OCI-M1 (cell line): ENCODE measurements at regions not wholly inside any gene's neighbourhood (a gene's known extent, or its start where the extent isn't known, plus 50 kb on each side); places are given as distances from the start of the nearest gene placed in this dataset.
A peak's percentile ranks its signal among the peaks of the same experiment; 100 is the strongest.

Experiments
- DNase-seq: peaks from one replicate; lab custom pipeline; 2025; lab: John Stamatoyannopoulos, UW

DNA sequence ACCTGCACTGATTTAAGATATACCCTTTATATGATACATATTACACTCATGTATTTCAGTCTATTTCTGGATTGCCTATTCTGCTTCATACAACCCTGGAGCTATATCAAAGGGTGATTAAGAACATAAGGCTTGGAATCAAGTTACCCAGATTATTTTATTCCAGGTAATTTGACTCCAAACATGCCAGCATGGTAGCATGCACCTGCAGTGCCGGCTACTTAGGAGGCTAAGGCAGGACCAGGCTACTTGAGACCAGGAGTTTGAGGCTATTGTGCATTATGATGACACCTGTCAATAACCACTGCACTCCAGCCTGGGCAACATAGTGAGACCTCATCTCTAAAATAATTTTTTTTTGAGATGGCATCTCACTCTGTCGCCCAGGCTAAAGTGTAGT is 50.4 kb upstream of the NEO1 start:
- DNase-seq, result no peak

DNA sequence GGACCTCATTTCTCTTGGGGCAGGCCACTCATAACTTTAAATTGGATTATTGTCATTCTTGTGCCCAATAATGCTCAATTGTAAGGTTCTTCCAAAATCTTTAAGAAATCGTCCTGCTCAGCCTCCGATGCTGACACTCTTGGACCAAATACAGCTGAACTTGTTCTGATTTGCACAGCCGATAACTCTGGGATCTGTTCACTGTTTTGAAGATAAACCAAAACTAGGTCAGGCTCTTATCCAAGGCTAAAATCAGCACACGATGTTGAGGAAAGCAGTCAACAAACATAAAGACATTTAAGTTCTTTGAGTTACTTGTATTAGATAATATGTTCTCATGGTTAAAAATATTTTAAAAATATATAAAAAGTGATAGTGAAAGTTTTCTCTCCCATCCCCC is 52.0 kb upstream of the NEO1 start:
- DNase-seq, result peak; percentile 12

DNA sequence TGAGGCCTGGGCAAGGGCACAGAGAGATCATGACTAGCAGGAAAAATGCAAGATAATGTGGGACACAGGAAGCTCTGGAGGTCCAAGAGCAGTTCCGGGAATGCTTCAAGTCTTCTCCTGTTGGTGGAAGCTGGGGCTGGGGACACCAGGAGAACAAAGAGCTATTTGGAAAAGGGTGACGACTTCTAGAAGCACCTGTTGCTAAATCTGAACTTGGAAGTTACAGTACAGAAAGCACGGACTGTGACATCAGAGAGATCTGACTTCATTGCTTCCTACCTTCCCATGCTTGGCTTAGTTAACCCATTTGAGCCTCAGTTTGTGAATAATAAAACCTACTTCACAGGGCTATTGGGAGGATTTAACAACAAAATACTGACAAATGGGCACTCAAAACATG is 52.7 kb upstream of the NEO1 start:
- DNase-seq, result no peak

DNA sequence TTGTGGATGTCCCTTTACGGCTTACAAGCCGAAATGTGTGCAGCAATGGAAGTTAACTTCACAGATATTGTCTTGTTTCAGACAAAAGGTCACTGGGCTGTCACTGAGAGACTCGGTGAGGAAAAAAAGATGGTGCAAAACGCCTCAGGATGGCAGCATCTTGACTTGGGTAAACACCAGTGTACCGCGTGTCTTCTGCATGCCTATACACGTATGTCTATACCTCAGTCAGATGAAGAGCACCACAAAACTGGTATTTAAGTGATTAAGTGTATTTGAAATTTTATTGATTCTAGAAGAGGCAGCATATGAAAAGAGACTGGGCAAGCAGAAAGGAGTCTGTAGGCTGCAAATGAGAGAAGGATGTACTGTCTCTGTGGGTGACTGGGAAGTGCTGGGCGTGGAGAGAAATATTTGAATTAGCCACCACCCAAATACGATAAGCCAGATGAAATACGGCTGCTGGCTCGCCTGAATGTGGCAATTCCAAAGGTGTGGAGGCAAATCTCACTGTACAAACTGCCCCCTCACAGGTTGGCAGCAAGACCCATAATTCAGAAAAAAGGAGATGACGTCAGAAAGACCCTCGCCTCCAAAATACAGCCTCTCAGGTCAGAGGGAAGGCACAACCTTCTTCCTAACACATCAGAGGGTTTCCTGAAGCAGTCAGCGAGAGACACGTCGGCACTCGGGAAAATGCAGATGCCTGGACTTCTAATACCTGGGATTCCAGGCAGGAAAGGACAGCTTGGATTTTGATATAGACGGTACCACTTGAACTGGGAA is 53.4 kb upstream of the NEO1 start:
- no peak for DNase-seq

DNA sequence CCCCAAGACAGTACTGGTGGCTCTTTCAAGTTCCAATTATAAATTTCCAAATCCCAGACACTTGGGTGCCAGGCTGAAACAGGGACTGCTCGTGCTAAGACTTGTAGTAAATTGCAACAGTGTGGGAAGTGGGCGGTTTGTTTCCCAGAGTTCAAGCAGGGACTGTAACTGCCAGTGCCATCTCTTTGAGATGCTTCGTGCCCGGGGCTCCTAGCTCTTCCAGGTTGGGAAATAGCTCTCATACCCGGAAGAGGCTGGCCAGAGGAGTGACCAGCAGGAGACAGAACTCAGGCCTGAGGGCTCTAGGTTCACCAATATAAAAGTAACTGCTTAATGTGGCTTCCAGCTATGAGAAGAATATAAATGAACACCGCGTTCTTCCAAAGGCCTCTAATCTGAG is 54.0 kb upstream of the NEO1 start:
- DNase-seq, result no peak

DNA sequence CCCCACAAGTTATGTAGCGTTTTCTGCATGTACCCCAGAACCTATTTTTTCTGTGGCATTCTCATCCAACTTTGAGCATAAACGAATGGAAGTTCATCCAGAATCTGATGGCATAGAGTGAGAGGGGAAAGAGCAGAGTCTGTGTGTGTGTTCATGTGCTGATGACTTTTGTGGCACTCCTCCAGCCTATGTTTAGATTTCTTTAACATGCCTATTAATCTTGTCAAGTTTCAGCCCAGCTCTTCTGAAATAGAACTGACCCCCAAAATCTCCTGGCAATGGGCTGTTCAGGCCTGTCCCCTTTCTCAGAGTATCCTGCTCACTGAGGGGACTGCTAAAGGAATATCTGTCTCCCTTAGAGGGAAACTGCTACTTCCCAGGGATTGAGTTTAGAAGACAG is 56.4 kb upstream of the NEO1 start:
- DNase-seq, result no peak

DNA sequence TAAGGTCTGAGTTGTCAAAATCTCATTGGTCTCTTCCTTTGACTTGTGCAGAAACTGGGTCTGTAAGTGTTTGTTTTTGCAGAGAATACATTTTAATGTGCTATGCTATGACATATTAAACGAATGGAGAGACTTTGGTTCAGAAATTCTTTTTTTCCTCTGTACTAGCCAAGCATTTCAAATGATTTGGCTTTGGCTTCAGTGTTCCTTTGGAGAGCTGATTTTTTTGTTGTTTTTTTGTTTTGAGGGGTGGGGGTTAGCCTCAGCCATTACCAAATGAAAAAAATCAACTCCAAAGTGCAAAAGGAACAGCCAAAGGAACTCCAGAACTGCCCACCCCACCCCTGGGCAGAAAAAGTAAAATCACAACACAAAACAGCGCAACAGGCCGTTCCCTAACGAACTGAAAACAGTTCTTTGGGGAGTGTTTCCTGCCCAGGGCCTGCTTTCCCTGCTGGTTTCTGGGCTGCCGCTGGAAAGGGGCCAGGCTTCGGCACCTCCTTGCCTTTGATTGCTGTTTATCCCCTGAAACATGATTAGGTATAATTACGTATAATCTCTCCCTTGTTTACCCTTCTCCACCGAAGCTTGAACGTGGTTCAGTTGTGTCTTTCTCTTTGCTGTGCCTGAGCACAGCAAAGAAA is 57.6 kb upstream of the NEO1 start:
- no peak for DNase-seq

DNA sequence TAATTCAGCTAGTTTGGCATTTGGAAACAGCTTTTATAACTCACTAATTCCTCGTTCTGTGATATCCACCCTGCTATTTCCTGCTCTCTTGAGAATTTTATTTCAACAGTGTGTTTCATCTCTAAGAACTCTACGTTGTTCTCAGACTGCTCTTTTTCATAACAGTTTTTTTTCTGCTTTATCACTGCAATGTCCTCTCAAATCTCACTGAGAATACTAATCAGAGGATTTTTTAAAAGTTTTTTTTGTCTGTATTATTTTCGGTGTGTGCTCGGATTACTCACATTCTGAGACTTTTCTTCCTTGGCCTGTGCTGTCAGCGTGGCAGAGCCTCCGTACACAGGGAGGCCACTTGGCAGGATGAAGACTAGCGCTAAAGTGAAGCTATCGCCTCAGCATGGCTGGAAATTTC is 59.4 kb upstream of the NEO1 start:
- no peak for DNase-seq

DNA sequence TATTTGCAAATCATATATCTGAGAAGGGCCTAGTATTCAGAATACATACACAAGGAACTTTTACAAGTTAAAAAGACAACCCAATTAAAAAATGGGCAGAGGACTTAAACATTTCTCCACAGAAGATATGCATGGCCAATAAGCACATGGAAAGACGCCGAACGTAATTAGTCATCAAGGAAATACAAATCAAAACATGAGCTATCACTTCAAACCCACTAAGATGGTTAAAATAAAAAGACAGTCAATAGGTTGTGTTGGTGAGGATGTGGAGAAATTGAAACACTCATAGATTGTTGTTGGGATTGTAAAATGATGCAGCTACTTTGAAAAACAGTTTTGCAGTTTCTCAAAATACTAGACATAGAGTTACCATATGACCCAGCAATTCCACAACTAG is 61.2 kb upstream of the NEO1 start:
- DNase-seq, result no peak

DNA sequence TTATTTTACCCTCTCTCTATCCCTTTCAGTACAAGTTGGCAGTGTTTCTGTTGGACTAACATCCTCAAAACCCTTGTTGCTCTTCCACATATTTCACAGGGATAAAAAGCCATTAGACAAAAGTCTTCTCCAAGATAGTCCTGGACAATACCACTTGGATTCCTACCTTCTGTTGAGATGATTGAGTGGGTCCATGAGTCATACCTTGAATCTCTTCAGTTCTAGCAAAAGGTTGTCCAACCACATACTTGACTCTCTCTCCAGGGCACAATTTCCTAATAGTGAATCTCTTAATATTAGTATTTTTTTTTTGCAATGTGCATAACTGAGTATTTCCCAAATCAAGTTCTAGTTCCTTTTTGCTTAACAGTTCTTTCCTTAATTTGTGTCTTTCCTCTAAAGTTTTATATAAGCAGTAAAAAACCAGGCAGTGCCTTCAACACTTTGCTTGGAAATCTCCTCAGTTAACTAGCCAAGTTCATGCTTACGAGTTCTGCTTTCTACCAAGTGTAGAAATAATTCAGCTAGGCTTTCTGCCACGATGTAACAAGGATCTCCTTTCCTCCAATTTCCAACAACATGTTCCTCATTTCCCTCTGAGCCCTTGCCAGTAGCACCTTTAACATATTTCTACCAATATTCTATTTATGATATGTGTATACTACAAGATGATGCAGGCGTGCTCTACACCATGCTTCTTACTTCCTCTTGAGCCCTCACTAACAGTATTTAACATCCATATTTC is 68.3 kb upstream of the NEO1 start:
- no peak for DNase-seq

DNA sequence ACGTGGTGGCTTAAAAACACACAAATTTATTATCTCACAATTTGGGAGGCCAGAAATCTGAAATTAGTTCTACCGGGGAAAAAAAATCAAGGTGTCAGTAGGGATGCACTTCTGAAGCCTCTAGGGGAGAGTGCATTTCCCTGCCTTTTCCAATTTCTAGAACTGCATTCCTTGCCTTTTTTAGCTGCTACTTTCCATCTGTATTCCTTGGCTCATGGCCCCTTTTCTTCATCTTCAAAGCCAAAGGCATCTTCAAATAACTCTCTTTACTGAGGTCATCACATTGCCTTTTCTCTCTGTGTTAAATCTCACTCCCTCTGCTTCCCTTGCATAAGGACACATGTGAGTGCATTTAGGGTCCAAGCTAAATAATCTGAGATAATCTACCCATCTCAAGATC is 69.5 kb upstream of the NEO1 start:
- no peak for DNase-seq

DNA sequence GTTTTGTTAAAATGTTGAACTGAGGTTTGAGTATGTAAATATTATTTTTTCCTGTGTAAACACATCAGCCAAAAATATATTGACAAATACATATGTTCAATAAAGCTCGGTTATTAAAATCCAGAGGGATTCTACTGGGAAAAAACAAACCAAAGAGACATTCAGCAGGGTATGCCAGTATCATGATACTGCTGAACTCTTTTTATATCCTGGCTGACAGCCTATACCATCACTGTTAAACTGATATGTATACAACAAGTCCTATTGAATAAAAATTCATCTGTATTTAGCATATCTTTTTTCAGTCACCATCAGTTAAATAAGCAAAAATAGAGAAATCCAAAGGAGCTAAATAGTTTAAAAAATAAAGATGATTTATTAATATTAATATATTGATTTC is 71.6 kb upstream of the NEO1 start:
- no peak for DNase-seq

DNA sequence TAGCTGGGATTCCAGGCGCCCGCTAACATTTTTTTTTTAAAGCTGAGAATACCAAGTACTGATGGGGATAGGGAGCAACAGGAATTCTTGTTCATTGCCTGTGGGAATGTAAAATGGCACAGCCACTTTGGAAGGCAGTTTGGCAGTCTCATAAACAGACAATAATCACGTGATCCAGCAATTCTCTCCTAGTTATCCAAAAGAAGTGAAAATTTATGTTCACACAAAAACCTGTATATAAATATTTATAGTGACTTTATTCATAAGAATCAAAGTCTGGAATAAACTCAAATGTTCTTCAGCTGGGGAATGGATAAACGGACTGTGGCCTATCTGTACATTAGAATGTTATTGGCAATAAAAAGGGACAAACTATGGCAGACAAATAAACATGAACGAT is 72.5 kb upstream of the NEO1 start:
- DNase-seq, result no peak

DNA sequence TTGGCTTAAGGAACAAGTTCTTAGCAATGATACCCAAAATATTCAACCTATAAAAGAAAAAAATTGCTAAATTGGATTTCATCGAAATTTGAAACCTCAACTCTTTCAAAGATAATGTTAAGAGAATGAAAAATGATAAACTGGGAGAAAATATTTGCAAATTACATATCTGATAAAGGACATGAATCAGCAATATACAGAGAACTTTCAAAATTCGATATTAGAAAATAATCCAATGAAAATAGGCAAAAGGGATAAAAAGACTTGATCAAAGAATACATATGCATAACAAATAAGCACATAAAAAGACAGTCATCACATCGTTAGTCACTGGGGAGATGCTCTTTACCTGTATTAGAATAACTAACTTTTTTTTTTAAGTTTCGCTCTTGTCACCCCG is 73.0 kb upstream of the NEO1 start:
- no peak for DNase-seq

DNA sequence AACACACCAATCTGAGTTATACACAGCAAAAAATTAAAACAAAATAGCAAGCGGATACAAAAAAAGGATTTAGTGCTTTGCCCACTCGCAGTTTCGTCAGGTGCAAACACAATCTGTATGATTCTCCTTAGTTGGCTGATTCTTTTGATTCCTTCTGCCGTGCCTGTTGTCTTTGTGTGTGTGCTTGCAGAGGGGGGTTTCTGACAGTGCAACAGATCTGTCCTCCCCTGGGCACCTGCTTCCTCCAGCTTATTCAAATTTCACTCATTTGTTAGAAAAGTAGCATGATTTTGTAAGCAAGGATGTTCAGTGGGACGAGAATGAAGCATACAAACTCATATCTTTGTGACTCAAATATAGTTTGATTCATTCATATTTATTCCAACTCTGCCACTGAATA is 74.0 kb upstream of the NEO1 start:
- DNase-seq, result no peak

DNA sequence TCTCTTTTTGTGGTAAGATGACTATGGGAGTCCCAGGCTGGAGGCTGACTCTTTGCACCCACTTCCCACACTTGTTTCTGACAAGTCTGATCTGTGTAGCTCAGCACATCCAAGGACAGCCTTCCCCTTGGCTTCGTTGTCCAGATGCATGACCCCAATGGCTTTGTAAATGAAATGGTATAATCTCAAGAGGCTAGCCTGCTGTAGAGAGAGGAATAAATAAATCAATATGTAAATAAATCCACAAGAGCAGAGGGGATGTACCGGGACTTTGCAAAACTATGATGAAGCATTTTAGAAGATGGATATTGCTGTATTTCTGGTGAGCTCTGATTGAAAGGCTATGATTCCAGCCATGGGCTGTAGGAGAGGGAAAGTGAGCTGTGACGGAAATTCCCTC is 79.9 kb upstream of the NEO1 start:
- no peak for DNase-seq

DNA sequence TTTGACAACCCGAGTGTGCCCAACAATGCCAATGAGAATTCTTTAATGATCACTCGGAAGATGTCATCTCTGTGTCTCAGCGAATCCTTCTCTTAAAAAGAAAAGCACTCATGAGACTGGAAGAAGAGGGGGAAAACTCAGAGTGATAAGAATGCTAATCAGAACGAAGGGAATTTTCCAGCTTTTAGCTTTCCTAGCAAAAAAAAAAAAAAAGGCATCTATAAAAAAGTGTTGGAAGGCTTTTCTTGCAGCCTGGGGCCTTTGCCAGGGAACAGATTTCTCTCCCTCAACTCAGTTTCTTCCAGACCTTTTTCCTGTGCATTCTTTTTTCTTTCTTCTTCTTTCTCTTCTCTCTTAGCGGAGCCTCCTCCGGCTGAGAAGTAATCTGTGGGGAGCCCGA is 80.5 kb upstream of the NEO1 start:
- DNase-seq, result no peak

DNA sequence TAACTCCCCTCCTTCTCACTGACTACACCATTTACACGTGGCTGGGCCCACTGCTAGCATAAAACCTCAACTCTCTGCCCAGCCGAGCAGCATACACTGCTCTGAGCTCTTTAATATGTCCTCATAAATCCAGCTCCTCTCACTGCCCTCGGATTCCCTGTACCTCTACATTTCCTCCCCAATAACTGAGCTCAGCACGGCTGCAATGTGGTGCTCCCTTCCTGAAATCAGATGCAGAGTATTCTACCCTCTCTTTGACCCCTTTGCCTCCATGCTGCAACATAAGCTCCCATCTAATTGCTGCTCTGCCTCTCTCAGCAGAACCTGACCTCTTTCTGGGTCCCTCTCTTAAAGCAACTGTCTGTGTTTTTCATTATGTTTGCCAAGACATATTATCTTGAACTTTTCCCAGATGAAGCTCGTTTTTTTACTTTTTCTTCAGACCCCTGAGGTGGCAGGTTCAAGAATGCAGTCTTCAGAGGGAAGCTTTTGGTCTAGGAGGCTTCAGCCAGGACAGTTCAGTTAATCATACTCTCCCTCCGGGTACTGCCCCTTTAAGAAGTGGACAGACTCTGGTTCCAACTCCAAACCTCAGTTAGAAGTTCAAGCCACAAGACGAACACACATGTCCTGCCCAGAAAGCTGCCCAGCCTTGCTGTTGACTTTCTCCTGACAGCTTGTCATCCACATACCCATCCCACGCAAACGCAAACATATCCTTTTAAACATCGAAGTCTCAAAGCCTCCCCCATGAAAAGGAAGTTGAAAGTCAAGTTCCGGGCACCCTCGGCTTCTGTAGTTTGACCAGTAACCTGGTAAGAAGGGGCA is 81.1 kb upstream of the NEO1 start:
- peak; percentile 13 for DNase-seq

DNA sequence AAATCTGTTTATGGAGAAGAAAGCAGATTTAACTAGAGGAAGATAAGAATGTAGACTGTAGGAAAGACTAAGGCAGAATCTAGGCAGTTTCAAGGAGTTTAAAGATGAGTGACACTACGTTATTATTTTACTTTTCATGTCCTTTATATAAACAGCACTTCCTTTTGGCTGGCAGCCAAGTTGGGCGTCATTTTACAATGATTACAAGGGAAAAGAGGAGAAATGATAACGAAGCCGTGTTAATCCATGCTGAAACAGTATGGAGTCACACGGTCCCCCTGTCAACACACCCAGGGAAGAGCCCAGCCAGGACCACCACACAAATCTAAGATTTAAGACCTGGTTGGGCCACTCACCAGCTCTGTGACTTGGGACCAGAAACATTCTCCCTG is 83.7 kb upstream of the NEO1 start:
- peak; percentile 69 for DNase-seq

DNA sequence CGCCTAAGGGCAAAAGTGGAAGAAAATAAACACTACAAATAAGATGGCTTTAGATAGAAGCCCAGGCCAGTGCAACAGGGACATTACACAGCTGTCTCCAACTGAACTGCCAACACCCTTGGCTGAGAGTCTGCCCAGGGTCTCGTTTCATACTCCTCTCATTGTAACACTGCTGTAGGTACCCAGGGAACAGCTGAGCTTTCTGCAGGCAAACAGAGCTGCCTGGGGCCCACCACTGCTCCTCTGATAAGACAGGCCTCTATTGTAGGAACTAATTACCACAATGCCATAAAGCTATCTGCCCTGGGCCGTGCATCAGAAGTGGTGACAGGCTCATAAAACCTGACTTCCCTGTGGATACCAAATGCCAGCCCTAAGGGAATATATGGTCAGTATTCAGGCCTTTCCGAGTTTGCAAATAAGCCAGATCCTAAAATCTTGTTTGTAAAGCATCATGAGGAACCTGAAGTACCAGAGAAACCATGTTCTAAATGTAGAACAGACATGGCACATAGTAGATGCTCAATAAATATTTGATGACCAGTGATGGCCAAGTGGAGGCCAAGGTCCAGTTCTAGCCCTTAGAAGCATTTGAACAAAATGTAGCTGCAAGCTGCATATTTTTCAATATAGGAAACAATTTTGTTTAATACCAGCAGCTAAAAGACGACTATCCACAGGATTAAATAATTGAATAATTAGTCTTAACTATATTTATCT is 84.3 kb upstream of the NEO1 start:
- peak; percentile 32 for DNase-seq

DNA sequence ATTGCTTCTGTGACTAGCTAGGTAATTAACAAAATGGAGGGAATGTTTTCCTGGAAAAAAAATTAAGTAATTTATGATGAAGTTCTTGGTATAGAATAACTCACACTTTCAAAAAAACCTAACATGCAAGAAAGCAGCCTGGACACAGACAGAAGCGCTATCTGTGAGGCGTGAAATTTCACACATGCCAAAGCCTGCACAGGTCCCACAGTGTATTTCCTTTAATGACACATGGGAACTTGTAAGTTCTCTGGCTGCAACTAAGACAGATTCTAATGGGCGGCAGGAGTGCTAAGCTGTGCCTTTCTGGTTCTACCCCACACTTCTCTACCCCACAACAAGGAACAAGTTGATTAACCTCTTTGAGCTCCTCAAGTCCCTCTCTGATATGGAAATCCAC is 84.9 kb upstream of the NEO1 start:
- peak; percentile 32 for DNase-seq

DNA sequence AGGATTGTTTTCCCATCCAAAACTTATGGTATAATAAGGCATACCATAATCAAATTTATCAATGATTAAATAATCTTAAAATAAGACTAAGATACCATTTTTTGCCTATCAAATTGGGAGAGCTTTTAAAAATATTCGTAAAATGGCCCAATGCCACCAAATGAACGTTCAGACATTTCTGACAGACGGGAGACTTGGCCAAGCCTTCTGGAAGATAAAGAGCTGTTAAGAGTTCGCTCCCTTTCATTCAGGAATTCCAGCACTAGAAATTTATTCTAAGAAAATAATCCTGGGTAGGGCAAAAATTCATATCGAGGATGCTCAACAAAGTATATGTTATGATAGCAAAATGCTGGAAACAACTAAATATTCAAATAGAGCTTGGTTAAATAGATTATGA is 85.6 kb upstream of the NEO1 start:
- no peak for DNase-seq
